ENCODE measurements at regions not wholly inside any gene's neighbourhood (a gene's known extent, or its start where the extent isn't known, plus 50 kb on each side); places are given as distances from the start of the nearest gene placed in this dataset.

DNA sequence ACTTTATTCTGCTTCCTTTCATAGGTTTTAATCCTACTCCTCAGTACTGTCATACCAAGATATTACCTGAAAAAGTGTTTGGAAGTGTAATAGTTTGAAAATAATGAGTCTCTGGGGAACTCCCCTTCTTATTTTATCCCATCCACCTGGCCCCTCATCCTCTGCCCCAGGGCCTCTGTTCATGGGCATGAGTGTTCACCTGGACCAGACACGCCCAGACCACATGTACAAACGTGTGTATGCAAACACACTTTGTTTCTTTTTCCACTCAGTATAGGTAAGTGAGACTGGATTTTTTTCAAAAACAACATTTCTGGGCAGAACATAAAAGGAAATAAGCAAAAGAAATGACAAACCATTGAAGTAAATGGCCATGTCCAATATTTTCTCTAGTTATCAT is 62.1 kb upstream of the THSD7B start:
- TF ChIP-seq POLR2AphosphoS5 (IDR thresholded peaks at IDR 0.05) (no peak), EP300 (conservative IDR thresholded peaks at IDR 0.05; ENCODE audit: poor library complexity, severe bottlenecking) (no peak), RAD21 (conservative IDR thresholded peaks at IDR 0.05) (no peak), REST (IDR thresholded peaks at IDR 0.05; ENCODE audit: borderline replicate concordance) (no peak), MXI1 (conservative IDR thresholded peaks at IDR 0.05; ENCODE audit: poor library complexity, severe bottlenecking) (no peak), EZH2 (IDR thresholded peaks at IDR 0.05; ENCODE audit: borderline replicate concordance, insufficient read depth, low read length, poor library complexity, severe bottlenecking) (no peak)
- TF ChIP-seq, protein P1, sequence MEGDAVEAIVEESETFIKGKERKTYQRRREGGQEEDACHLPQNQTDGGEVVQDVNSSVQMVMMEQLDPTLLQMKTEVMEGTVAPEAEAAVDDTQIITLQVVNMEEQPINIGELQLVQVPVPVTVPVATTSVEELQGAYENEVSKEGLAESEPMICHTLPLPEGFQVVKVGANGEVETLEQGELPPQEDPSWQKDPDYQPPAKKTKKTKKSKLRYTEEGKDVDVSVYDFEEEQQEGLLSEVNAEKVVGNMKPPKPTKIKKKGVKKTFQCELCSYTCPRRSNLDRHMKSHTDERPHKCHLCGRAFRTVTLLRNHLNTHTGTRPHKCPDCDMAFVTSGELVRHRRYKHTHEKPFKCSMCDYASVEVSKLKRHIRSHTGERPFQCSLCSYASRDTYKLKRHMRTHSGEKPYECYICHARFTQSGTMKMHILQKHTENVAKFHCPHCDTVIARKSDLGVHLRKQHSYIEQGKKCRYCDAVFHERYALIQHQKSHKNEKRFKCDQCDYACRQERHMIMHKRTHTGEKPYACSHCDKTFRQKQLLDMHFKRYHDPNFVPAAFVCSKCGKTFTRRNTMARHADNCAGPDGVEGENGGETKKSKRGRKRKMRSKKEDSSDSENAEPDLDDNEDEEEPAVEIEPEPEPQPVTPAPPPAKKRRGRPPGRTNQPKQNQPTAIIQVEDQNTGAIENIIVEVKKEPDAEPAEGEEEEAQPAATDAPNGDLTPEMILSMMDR (IDR thresholded peaks at IDR 0.05; ENCODE audit: poor library complexity, severe bottlenecking): no peak

All from neural cell (in vitro differentiated cells).